HepG2 (cell line): ENCODE measurements at regions not wholly inside any gene's neighbourhood (a gene's known extent, or its start where the extent isn't known, plus 50 kb on each side); places are given as distances from the start of the nearest gene placed in this dataset.

Experiments used
- ATAC-seq: fragments of 200-7000 bp; cut with Tn5 transposase; 3 replicates; pipeline ENCODE4 v1.9.1; 2020; ENCODE audit warnings: mild to moderate bottlenecking, moderate library complexity
- BruUV-seq: library from RNA; stranded (reverse); fragments of 400-500 nt; replicated peaks from 2 replicates; lab custom pipeline; 2021; lab: Mats Ljungman, UMichigan
- CTCF ChIA-PET: fragments of 300-600 bp; formaldehyde crosslinking; extraction: SDS; loops from one replicate; lab custom pipeline; 2021; ENCODE audit warnings: low total read pairs, inconsistent platforms, low intra/inter-chr PET ratio; lab: Yijun Ruan, JAX
- POLR2A ChIA-PET: fragments of 350-600 bp; sonication (Branson Sonifier 250); formaldehyde crosslinking; loops from one replicate; lab custom pipeline; 2020; ENCODE audit warnings: antibody characterized with exemption, inconsistent platforms; lab: Yijun Ruan, JAX
- DNase-seq: peaks from one replicate; pipeline ENCODE4 v3.0.0-alpha.2; 2015; ENCODE audit warnings: low spot score
- FAIRE-seq: peaks from 3 replicates; lab custom pipeline; 2011; peaks lifted over from hg19 to GRCh38; lab: Jason Lieb, UNC
- H2AFZ ChIP-seq: one replicate; pipeline ENCODE4 v1.6.1; 2011; ENCODE audit warnings: low read length, inconsistent platforms
- H3K27ac ChIP-seq: fragments of 300-600 bp; 3 replicates; pipeline ENCODE4 v1.8.0; 2011; ENCODE audit warnings: mixed run types, mild to moderate bottlenecking, mixed read lengths, low read length, inconsistent platforms; ENCODE audit not compliant: insufficient read depth; ENCODE audit errors: extremely low read length
- H3K27me3 ChIP-seq, 2 experiments: fragments of 200-600 bp in 1 of 2; 2 replicates in 1 of 2; 3 replicates in 1 of 2; pipeline versions ENCODE4 v1.6.0 to v1.8.0; 2011; ENCODE audit warnings: low read length in 2 of 2, mild to moderate bottlenecking in 2 of 2, moderate library complexity in 2 of 2, inconsistent platforms in 1 of 2; ENCODE audit not compliant: insufficient read depth in 2 of 2, control insufficient read depth in 1 of 2
- H3K36me3 ChIP-seq, 2 experiments: fragments of 200-600 bp in 1 of 2; replicated peaks in 1 of 2; 2 replicates in 1 of 2; 3 replicates in 1 of 2; pipeline versions ENCODE4 v1.5.1 to v1.8.0; 2011; ENCODE audit warnings: low read length in 2 of 2, inconsistent platforms in 1 of 2; ENCODE audit not compliant: insufficient read depth in 2 of 2, control insufficient read depth in 1 of 2
- H3K4me1 ChIP-seq: 2 replicates; pipeline ENCODE4 v1.5.1; 2012; ENCODE audit warnings: low read length, inconsistent platforms; ENCODE audit not compliant: insufficient read depth
- H3K4me2 ChIP-seq: 2 replicates; pipeline ENCODE4 v1.6.0; 2011; ENCODE audit warnings: low read depth, low read length, inconsistent platforms
- H3K4me3 ChIP-seq, 3 experiments: fragments of 200-600 bp in 1 of 3; sonication (generic), shearing (Covaris generic) in 1 of 3; replicated peaks in 1 of 3; 2 replicates each; pipeline ENCODE4 v1.5.1; 2011 to 2016; ENCODE audit warnings: low read length in 3 of 3, inconsistent platforms in 2 of 3, low read depth in 2 of 3, mild to moderate bottlenecking in 2 of 3, control low read depth in 1 of 3, mixed read lengths in 1 of 3; ENCODE audit not compliant: insufficient read depth in 1 of 3
- H3K79me2 ChIP-seq: one replicate; pipeline ENCODE4 v1.6.1; 2011; ENCODE audit warnings: low read length, inconsistent platforms; ENCODE audit not compliant: insufficient read depth
- H3K9ac ChIP-seq: 2 replicates; pipeline ENCODE4 v1.6.0; 2011; ENCODE audit warnings: mild to moderate bottlenecking, low read depth, low read length, inconsistent platforms; ENCODE audit not compliant: insufficient read depth
- H3K9me3 ChIP-seq: 2 replicates; pipeline ENCODE4 v1.5.1; 2012; ENCODE audit warnings: mild to moderate bottlenecking, low read length
- H4K20me1 ChIP-seq: 2 replicates; pipeline ENCODE4 v1.6.0; 2011; ENCODE audit warnings: inconsistent platforms, mild to moderate bottlenecking, low read length, moderate library complexity; ENCODE audit not compliant: insufficient read depth
- AHDC1 ChIP-seq: sonication (generic); formaldehyde crosslinking; IDR thresholded peaks from 2 replicates; pipeline ENCODE4 v1.5.1; 2020; ENCODE audit warnings: mild to moderate bottlenecking, missing genetic modification reagents, borderline replicate concordance
- FOSL2 ChIP-seq: sonication (generic); formaldehyde crosslinking; IDR thresholded peaks from 2 replicates; pipeline ENCODE4 v1.4.0; 2020; ENCODE audit warnings: missing genetic modification reagents
- FOXA1 ChIP-seq, 2 experiments: fragments of 450-650 bp in 1 of 2; sonication (generic) in 1 of 2; formaldehyde crosslinking in 1 of 2; IDR thresholded peaks; 2 replicates each; pipeline versions ENCODE4 v1.4.0 to v1.6.1; 2016 to 2020; ENCODE audit warnings: missing genetic modification reagents in 1 of 2
- HMG20A ChIP-seq: IDR thresholded peaks from 2 replicates; pipeline ENCODE4 v1.6.1; 2016; ENCODE audit warnings: borderline replicate concordance
- REXO4 ChIP-seq: sonication (generic); formaldehyde crosslinking; IDR thresholded peaks from 2 replicates; pipeline ENCODE4 v1.8.0; 2022; ENCODE audit warnings: missing genetic modification reagents, mild to moderate bottlenecking, borderline replicate concordance
- SALL1 ChIP-seq: sonication (generic); formaldehyde crosslinking; IDR thresholded peaks from 2 replicates; pipeline ENCODE4 v1.8.0; 2022; ENCODE audit warnings: mild to moderate bottlenecking, missing genetic modification reagents
- SMC3 ChIP-seq: IDR thresholded peaks from 2 replicates; pipeline ENCODE4 v1.6.1; 2011; ENCODE audit warnings: low read length, improper control_type of control experiment
- ZBTB43 ChIP-seq: sonication (generic); formaldehyde crosslinking; conservative IDR thresholded peaks from 2 replicates; pipeline ENCODE4 v1.4.0; 2020; ENCODE audit warnings: missing genetic modification reagents
- ZNF782 ChIP-seq: sonication (generic); formaldehyde crosslinking; IDR thresholded peaks from 2 replicates; pipeline ENCODE4 v1.4.0; 2020; ENCODE audit warnings: missing genetic modification reagents, mild to moderate bottlenecking, borderline replicate concordance
- WGBS: methylation state at CpG from one replicate; pipeline ENCODE4 v1.1.6; 2017; ENCODE audit warnings: low lambda C conversion rate; 5-methylcytosine and 5-hydroxymethylcytosine counted together
- in situ Hi-C: cut with HindIII; loops from 2 replicates; pipeline ENCODE4 v1.10.0; 2017; ENCODE audit warnings: low pct_unique_long_range_greater_than_20kb; ENCODE audit not compliant: extremely low pct_ligation_motif_present
- intact Hi-C: fragments of 100-400 bp; cut with micrococcal nuclease; formaldehyde crosslinking; loops from one replicate; pipeline ENCODE4 v1.10.0; 2022; ENCODE audit not compliant: unreplicated experiment

GRCh38 chr12:38102197-38102596, 214.4 kb upstream of the ALG10B start (continued):
- no peak for TF ChIP-seq REXO4 (CRISPR knock-in tag)
- no peak for TF ChIP-seq HMG20A (CRISPR knock-in tag)
- TF ChIP-seq FOXA1 (IDR thresholded peaks at IDR 0.05) = no peak
- no peak for TF ChIP-seq FOXA1 (CRISPR knock-in tag; IDR thresholded peaks at IDR 0.05)
- no peak for TF ChIP-seq SALL1
- no peak for TF ChIP-seq SMC3
- no peak for TF ChIP-seq ZNF782 (CRISPR knock-in tag)
- TF ChIP-seq AHDC1 (CRISPR knock-in tag) = no peak

GRCh38 chr12:38110026-38110699, 206.4 kb upstream of the ALG10B start:
- no peaks in the 10 kb centered on the region for H3K79me2 ChIP-seq
- no peak overlapping the region for H3K4me2 ChIP-seq
- WGBS = 28% methylated on average over 2 of the region's 2 CpGs
- no peak overlapping the region for H3K27ac ChIP-seq
- FAIRE-seq = no peak
- no peaks in the 10 kb centered on the region for H3K36me3 ChIP-seq
- no TSS peak for BruUV-seq
- no peaks in the 10 kb centered on the region for H3K27me3 ChIP-seq
- in situ Hi-C loops = no loop called here
- POLR2A ChIA-PET = no interaction called here
- ATAC-seq = no peak
- no peak overlapping the region for H3K9ac ChIP-seq
- no peaks in the 10 kb centered on the region for H3K4me1 ChIP-seq
- DNase-seq = no peak
- intact Hi-C loops = no loop called here
- H2AFZ ChIP-seq = no peak overlapping the region
- H3K4me3 ChIP-seq = no peak overlapping the region
- CTCF ChIA-PET = no interaction called here
- H4K20me1 ChIP-seq = no peaks in the 10 kb centered on the region
- no peaks in the 10 kb centered on the region for H3K9me3 ChIP-seq
- TF ChIP-seq ZBTB43 (CRISPR knock-in tag) = no peak
- peak; percentile 45; the same call in 1 of the 2 replicates for TF ChIP-seq FOSL2
- TF ChIP-seq, all 625 proteins: peak for 1
